OCI-LY1 (cell line): ENCODE measurements at regions not wholly inside any gene's neighbourhood (a gene's known extent, or its start where the extent isn't known, plus 50 kb on each side); places are given as distances from the start of the nearest gene placed in this dataset.
"Not testable (repeated sequence)": the region's sequence is repeated elsewhere in the genome, so short reads cannot be mapped to it uniquely, and the experiment has no call there.

Experiments used
- H2AFZ ChIP-seq: fragments of 200-600 bp; sonication (generic), shearing (Covaris generic); 2 replicates; pipeline ENCODE4 v1.6.0; 2014; ENCODE audit warnings: antibody characterized with exemption, mild to moderate bottlenecking, low read length
- H3F3A ChIP-seq: fragments of 200-600 bp; sonication (generic), shearing (Covaris generic); 2 replicates; pipeline ENCODE4 v1.6.0; 2014; ENCODE audit warnings: mild to moderate bottlenecking, antibody characterized with exemption, low read length, moderate library complexity; ENCODE audit not compliant: insufficient read depth
- H3K27ac ChIP-seq: fragments of 200-600 bp; sonication (generic); 2 replicates; pipeline ENCODE4 v1.5.1; 2014; ENCODE audit warnings: low read length, mixed run types, mild to moderate bottlenecking, low read depth; ENCODE audit not compliant: poor library complexity, severe bottlenecking
- H3K27me3 ChIP-seq: fragments of 200-600 bp; sonication (generic); 2 replicates; pipeline ENCODE4 v1.6.0; 2014; ENCODE audit warnings: antibody characterized with exemption, mild to moderate bottlenecking, low read length, moderate library complexity; ENCODE audit not compliant: insufficient read depth
- H3K36me3 ChIP-seq: fragments of 200-600 bp; sonication (generic); 2 replicates; pipeline ENCODE4 v1.6.1; 2014; ENCODE audit warnings: mild to moderate bottlenecking, antibody characterized with exemption, low read length, moderate library complexity, mixed read lengths; ENCODE audit not compliant: insufficient read depth
- H3K4me1 ChIP-seq: fragments of 200-600 bp; sonication (generic); 2 replicates; pipeline ENCODE4 v1.5.1; 2014; ENCODE audit warnings: mild to moderate bottlenecking, low read length, moderate library complexity; ENCODE audit not compliant: insufficient read depth, severe bottlenecking
- H3K4me2 ChIP-seq: fragments of 200-600 bp; sonication (generic), shearing (Covaris generic); 2 replicates; pipeline ENCODE4 v1.6.1; 2014; ENCODE audit warnings: low read length
- H3K4me3 ChIP-seq: fragments of 200-600 bp; sonication (generic); 2 replicates; pipeline ENCODE4 v1.5.1; 2014; ENCODE audit warnings: low read length, low read depth, mild to moderate bottlenecking, mixed read lengths; ENCODE audit not compliant: poor library complexity, severe bottlenecking
- H3K79me2 ChIP-seq: fragments of 200-600 bp; shearing (Covaris generic); 2 replicates; pipeline ENCODE4 v1.6.1; 2016; ENCODE audit warnings: mixed run types, low read length, mixed read lengths; ENCODE audit not compliant: insufficient read depth
- H3K9ac ChIP-seq: fragments of 200-600 bp; sonication (generic), shearing (Covaris generic); 2 replicates; pipeline ENCODE4 v1.6.1; 2014; ENCODE audit warnings: mild to moderate bottlenecking, low read length, mixed read lengths
- H3K9me2 ChIP-seq: fragments of 200-600 bp; sonication (generic), shearing (Covaris generic); 2 replicates; pipeline ENCODE4 v1.6.1; 2014; ENCODE audit warnings: low read depth, mild to moderate bottlenecking, low read length, mixed read lengths
- H3K9me3 ChIP-seq: fragments of 200-600 bp; shearing (Covaris generic); 2 replicates; pipeline ENCODE4 v1.6.1; 2014; ENCODE audit warnings: low read length, mixed read lengths
- H4K20me1 ChIP-seq: fragments of 200-600 bp; sonication (generic), shearing (Covaris generic); 2 replicates; pipeline ENCODE4 v1.6.0; 2016; ENCODE audit warnings: mild to moderate bottlenecking, low read length; ENCODE audit not compliant: insufficient read depth
- EZH2 ChIP-seq: fragments of 200-600 bp; sonication (generic), shearing (Covaris generic); IDR thresholded peaks from 2 replicates; pipeline ENCODE4 v1.8.0; 2017; ENCODE audit warnings: borderline replicate concordance, mixed run types, mild to moderate bottlenecking, antibody characterized with exemption, low read length, moderate library complexity, mixed read lengths
- TF ChIP-seq, protein P1 (sequence below): fragments of 200-600 bp; sonication (generic), shearing (Covaris generic); IDR thresholded peaks from 2 replicates; pipeline ENCODE4 v1.5.1; 2017; ENCODE audit warnings: mild to moderate bottlenecking, antibody characterized with exemption, low read length, moderate library complexity, mixed read lengths

DNA sequence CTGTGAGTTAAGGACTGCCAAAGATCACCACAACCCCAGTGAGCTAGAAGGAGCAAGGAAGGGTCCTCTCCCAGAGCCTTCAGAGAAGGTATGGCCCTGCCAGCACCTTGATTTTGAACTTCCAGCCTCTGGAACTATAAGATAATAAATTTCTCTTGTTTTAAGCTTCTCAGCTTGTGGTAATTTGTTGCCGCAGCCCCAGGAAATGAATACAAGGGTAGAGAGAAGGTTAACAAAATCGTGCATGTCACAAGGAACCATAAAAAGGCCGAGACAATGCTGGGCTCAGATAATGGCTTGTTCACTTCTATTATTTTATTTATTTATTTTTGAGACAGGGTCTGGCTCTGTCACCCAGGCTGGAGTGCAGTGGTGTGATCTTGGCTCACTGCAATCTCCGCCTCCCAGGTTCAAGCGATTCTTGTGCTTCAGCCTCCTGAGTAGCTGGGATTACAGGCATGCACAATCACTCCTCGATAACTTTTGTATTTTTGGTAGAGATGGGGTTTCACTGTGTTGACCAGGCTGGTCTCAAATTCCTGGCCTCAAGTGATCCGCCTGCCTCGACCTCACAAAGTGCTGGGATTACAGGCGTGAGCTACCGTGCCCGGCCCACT, 71.5 kb downstream of the WSB1 start:
- H3F3A ChIP-seq, H3K27me3 ChIP-seq, H3K79me2 ChIP-seq, H3K4me2 ChIP-seq, H3K9me3 ChIP-seq, H2AFZ ChIP-seq, H3K36me3 ChIP-seq, H3K9me2 ChIP-seq, H3K9ac ChIP-seq, H3K4me3 ChIP-seq, H3K4me1 ChIP-seq, H4K20me1 ChIP-seq, H3K27ac ChIP-seq: not testable (repeated sequence)

DNA sequence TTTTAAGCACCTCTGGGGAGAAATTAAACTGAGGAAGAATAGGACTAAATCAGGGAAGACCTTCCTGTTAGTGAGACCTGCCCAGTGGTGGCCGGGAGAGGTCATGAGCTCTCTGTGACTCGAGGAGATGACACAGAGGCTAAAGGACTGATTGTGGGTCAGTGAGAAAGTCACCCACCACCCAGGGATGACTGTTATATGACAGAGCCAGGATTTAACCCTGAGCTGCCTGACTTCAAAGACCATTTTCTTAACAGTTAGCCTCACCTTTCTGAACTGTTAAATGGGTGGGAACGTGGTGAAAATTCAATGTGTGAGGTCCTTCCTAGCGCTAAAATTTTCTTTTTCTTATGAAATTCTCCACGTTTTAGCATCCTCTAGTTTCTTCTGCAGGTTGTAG, 72.5 kb downstream of the WSB1 start:
- Histone ChIP-seq H3F3A (no peaks in the 10 kb centered on the region), H3K9me2 (no peaks in the 10 kb centered on the region), H3K27ac (no peak overlapping the region), H3K9ac (no peak overlapping the region), H3K4me2 (no peak overlapping the region), H3K4me1 (no peaks in the 10 kb centered on the region), H2AFZ (no peak overlapping the region), H3K36me3 (no peaks in the 10 kb centered on the region), H3K4me3 (no peak overlapping the region), H3K9me3 (0 out of 2 replicates have a peak, but pooled peaks cover 3% of the 10 kb centered on the region), H3K27me3 (0 out of 2 replicates have a peak, but pooled peaks cover 3% of the 10 kb centered on the region), H3K79me2 (no peaks in the 10 kb centered on the region), H4K20me1 (no peaks in the 10 kb centered on the region)
- TF ChIP-seq EZH2: no peak
- TF ChIP-seq, protein P1, sequence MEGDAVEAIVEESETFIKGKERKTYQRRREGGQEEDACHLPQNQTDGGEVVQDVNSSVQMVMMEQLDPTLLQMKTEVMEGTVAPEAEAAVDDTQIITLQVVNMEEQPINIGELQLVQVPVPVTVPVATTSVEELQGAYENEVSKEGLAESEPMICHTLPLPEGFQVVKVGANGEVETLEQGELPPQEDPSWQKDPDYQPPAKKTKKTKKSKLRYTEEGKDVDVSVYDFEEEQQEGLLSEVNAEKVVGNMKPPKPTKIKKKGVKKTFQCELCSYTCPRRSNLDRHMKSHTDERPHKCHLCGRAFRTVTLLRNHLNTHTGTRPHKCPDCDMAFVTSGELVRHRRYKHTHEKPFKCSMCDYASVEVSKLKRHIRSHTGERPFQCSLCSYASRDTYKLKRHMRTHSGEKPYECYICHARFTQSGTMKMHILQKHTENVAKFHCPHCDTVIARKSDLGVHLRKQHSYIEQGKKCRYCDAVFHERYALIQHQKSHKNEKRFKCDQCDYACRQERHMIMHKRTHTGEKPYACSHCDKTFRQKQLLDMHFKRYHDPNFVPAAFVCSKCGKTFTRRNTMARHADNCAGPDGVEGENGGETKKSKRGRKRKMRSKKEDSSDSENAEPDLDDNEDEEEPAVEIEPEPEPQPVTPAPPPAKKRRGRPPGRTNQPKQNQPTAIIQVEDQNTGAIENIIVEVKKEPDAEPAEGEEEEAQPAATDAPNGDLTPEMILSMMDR: no peak

DNA sequence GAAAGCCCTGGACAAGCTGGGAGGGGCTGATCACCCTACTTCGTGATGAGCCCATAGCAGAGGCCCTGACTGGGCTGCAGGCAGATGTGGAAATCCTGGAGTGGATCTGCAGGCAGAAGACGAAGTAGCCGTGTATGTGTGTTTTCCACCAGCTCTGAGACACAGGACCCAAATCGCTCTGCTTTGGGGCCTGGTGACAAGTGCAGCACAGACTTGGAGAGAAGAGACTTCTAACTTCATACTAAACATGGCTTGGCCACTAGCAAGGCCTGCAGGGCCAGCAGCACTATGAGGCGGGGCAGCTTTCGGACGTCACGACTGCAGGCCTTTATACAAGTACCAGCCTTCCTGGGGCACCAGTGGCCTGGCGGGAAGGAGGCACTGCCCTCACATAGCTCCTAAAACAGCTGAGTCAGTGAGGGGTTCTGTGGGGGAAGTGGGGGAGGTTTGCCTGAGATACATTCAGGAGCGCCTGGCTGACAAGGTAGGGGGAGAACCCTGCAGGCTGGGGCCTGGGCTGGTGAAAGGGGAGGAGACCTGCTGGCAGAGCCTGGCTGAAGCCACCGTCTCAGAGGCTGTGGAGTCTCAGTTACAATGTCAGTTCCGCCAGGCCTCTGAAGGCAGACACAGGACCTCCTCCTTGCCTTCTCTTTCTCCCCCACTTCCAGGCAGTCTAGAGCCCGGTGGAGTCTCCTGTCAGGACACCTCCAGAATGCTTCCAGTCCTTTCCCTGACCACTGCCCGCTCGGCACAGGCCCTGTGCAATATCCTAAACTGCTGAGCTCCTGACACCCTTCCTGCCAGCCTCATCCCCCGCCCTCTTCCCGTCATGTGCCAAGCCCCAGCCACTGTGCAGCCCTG, 73.4 kb downstream of the WSB1 start:
- Histone ChIP-seq H3K27me3 (0 out of 2 replicates have a peak, but pooled peaks cover 3% of the 10 kb centered on the region), H3K4me3 (no peak overlapping the region), H3K9me3 (0 out of 2 replicates have a peak, but pooled peaks cover 3% of the 10 kb centered on the region), H3K4me2 (no peak overlapping the region), H3F3A (no peaks in the 10 kb centered on the region), H3K4me1 (no peaks in the 10 kb centered on the region), H3K36me3 (no peaks in the 10 kb centered on the region), H3K79me2 (no peaks in the 10 kb centered on the region), H3K9ac (no peak overlapping the region), H3K27ac (no peak overlapping the region), H3K9me2 (no peaks in the 10 kb centered on the region), H4K20me1 (no peaks in the 10 kb centered on the region), H2AFZ (no peak overlapping the region)
- TF ChIP-seq EZH2: no peak
- TF ChIP-seq, protein P1: no peak
